ENCODE measurements at regions not wholly inside any gene's neighbourhood (a gene's known extent, or its start where the extent isn't known, plus 50 kb on each side); places are given as distances from the start of the nearest gene placed in this dataset.

GRCh38 chr7:137167609-137168008 lies 175.9 kb downstream of the PTN start:
- TF ChIP-seq EGR1 (IDR thresholded peaks at IDR 0.05) (no peak), YY1 (IDR thresholded peaks at IDR 0.05; ENCODE audit: low read depth) (no peak), REST (IDR thresholded peaks at IDR 0.05; ENCODE audit: low read depth) (no peak), CEBPB (IDR thresholded peaks at IDR 0.05) (no peak), FOXM1 (IDR thresholded peaks at IDR 0.05; ENCODE audit: borderline replicate concordance, low read depth) (no peak), TEAD4 (IDR thresholded peaks at IDR 0.05) (no peak), RAD21 (IDR thresholded peaks at IDR 0.05; ENCODE audit: low read depth) (no peak), TCF12 (IDR thresholded peaks at IDR 0.05; ENCODE audit: low read depth) (no peak), TAF1 (IDR thresholded peaks at IDR 0.05; ENCODE audit: low read depth) (no peak), NFIC (IDR thresholded peaks at IDR 0.05) (no peak), EP300 (IDR thresholded peaks at IDR 0.05; ENCODE audit: borderline replicate concordance) (no peak), MAX (IDR thresholded peaks at IDR 0.05) (no peak), CREB1 (IDR thresholded peaks at IDR 0.05; ENCODE audit: low read depth) (no peak), ZBTB7A (IDR thresholded peaks at IDR 0.05; ENCODE audit: low read depth) (no peak)

Measured in Ishikawa (cell line).